Prostate gland (tissue), 2 donors: ENCODE measurements at regions not wholly inside any gene's neighbourhood (a gene's known extent, or its start where the extent isn't known, plus 50 kb on each side); places are given as distances from the start of the nearest gene placed in this dataset.

ENCODE experiments used
- POLR2A ChIP-seq: fragments of 450-650 bp; IDR thresholded peaks from one replicate; pipeline ENCODE4 v1.6.1; 2016; ENCODE audit warnings: antibody characterized with exemption, mild to moderate bottlenecking
- TF ChIP-seq, protein P1 (sequence below), 4 experiments: fragments of 200-600 bp in 2 of 4; fragments of 450-650 bp in 2 of 4; sonication (generic) in 2 of 4; IDR thresholded peaks; 1 replicate in 3 of 4; 2 replicates in 1 of 4; pipeline ENCODE4 v1.5.1; 2016 to 2019; ENCODE audit warnings: antibody characterized with exemption in 4 of 4, mild to moderate bottlenecking in 2 of 4, moderate library complexity in 2 of 4

DNA sequence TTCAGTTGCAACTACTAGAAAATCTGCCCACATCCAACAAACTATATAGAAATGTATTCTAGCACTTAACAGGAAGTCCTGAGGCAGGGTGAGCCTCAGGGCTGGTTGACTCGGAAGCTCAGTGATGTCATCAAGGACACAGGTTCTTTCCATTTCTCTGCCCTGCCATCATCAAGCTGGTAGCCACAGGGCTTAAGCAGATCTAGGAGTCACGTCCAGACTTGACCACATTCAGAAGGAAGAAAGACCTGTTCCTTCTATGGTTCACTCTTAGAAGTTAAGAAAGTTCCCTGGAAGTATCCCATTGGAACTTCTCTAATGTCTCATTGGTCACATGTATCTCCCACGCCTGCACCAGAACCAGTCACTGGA, 438.1 kb downstream of the PRDM2 start:
- TF ChIP-seq, protein P1, sequence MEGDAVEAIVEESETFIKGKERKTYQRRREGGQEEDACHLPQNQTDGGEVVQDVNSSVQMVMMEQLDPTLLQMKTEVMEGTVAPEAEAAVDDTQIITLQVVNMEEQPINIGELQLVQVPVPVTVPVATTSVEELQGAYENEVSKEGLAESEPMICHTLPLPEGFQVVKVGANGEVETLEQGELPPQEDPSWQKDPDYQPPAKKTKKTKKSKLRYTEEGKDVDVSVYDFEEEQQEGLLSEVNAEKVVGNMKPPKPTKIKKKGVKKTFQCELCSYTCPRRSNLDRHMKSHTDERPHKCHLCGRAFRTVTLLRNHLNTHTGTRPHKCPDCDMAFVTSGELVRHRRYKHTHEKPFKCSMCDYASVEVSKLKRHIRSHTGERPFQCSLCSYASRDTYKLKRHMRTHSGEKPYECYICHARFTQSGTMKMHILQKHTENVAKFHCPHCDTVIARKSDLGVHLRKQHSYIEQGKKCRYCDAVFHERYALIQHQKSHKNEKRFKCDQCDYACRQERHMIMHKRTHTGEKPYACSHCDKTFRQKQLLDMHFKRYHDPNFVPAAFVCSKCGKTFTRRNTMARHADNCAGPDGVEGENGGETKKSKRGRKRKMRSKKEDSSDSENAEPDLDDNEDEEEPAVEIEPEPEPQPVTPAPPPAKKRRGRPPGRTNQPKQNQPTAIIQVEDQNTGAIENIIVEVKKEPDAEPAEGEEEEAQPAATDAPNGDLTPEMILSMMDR (IDR thresholded peaks at IDR 0.05) = no peak
- no peak for TF ChIP-seq POLR2A
